K562 (cell line): ENCODE measurements at regions not wholly inside any gene's neighbourhood (a gene's known extent, or its start where the extent isn't known, plus 50 kb on each side); places are given as distances from the start of the nearest gene placed in this dataset.

Experiments
- ATAC-seq: fragments of 200-7000 bp; cut with Tn5 transposase; 3 replicates; pipeline ENCODE4 v1.9.1; 2020; ENCODE audit warnings: moderate library complexity
- BruUV-seq: library from RNA; stranded (reverse); fragments of 400-500 nt; replicated peaks from 2 replicates; lab custom pipeline; 2021; lab: Mats Ljungman, UMichigan
- CTCF ChIA-PET: fragments of 300-600 bp; formaldehyde crosslinking; extraction: SDS; loops from one replicate; lab custom pipeline; 2021; ENCODE audit warnings: low intra/inter-chr PET ratio; lab: Yijun Ruan, JAX
- POLR2A ChIA-PET: fragments of 300-600, 350-650 bp; sonication (Branson Sonifier 250); formaldehyde crosslinking; extraction: SDS; loops from one replicate; lab custom pipeline; 2021; ENCODE audit warnings: antibody characterized with exemption, inconsistent platforms; lab: Yijun Ruan, JAX
- DNase-seq, 4 experiments: peaks; one replicate each; pipeline versions ENCODE4 v3.0.0 to v3.0.0-alpha.2; 2011 to 2018; ENCODE audit warnings: low spot score in 3 of 4, mixed read lengths in 3 of 4; ENCODE audit errors: extremely low read depth in 1 of 4
- FAIRE-seq: peaks from 2 replicates; lab custom pipeline; 2011; peaks lifted over from hg19 to GRCh38; lab: Jason Lieb, UNC
- H2AFZ ChIP-seq: 2 replicates; pipeline ENCODE4 v1.6.0; 2011; ENCODE audit warnings: low read depth, low read length, control low read depth, inconsistent platforms
- H3K27ac ChIP-seq: fragments of 200-600 bp; 3 replicates; pipeline ENCODE4 v1.8.0; 2011; ENCODE audit warnings: low read depth, mild to moderate bottlenecking, control low read depth, inconsistent platforms, low read length, moderate library complexity, mixed read lengths; ENCODE audit errors: extremely low read depth
- H3K27me3 ChIP-seq, 2 experiments: fragments of 300-600 bp in 1 of 2; 2 replicates in 1 of 2; 3 replicates in 1 of 2; pipeline versions ENCODE4 v1.6.0 to v1.8.0; 2011; ENCODE audit warnings: inconsistent platforms in 2 of 2, low read length in 2 of 2, mild to moderate bottlenecking in 1 of 2, mixed read lengths in 1 of 2, moderate library complexity in 1 of 2; ENCODE audit not compliant: control insufficient read depth in 2 of 2, insufficient read depth in 2 of 2
- H3K36me3 ChIP-seq: fragments of 300-600 bp; 3 replicates; pipeline ENCODE4 v1.8.0; 2011; ENCODE audit warnings: mild to moderate bottlenecking, low read length, inconsistent platforms; ENCODE audit not compliant: control insufficient read depth, insufficient read depth
- H3K4me1 ChIP-seq, 2 experiments: fragments of 200-600 bp in 1 of 2; replicated peaks in 1 of 2; 2 replicates in 1 of 2; 3 replicates in 1 of 2; pipeline versions ENCODE4 v1.5.1 to v1.8.0; 2011; ENCODE audit warnings: inconsistent platforms in 2 of 2, low read length in 2 of 2, mild to moderate bottlenecking in 1 of 2, mixed read lengths in 1 of 2, moderate library complexity in 1 of 2; ENCODE audit not compliant: control insufficient read depth in 2 of 2, insufficient read depth in 2 of 2
- H3K4me2 ChIP-seq: 2 replicates; pipeline ENCODE4 v1.6.1; 2011; ENCODE audit warnings: low read length, control low read depth, inconsistent platforms, mixed read lengths; ENCODE audit not compliant: insufficient read depth
- H3K4me3 ChIP-seq: fragments of 200-600 bp; sonication (generic), shearing (Covaris generic); 2 replicates; pipeline ENCODE4 v1.5.1; 2016; ENCODE audit warnings: control low read depth, inconsistent platforms
- H3K79me2 ChIP-seq: fragments of 200-600 bp; 3 replicates; pipeline ENCODE4 v1.8.0; 2011; ENCODE audit warnings: low read length, inconsistent platforms; ENCODE audit not compliant: control insufficient read depth, insufficient read depth
- H3K9ac ChIP-seq, 2 experiments: 2 replicates each; pipeline versions ENCODE4 v1.6.0 to v1.6.1; 2011; ENCODE audit warnings: low read depth in 2 of 2, low read length in 2 of 2, control low read depth in 1 of 2, inconsistent platforms in 1 of 2, mild to moderate bottlenecking in 1 of 2, mixed read lengths in 1 of 2; ENCODE audit not compliant: insufficient read depth in 1 of 2
- H3K9me1 ChIP-seq: one replicate; pipeline ENCODE4 v1.6.0; 2011; ENCODE audit warnings: inconsistent platforms, mild to moderate bottlenecking, low read length, moderate library complexity; ENCODE audit not compliant: control insufficient read depth, insufficient read depth
- H3K9me3 ChIP-seq: replicated peaks from 2 replicates; pipeline ENCODE4 v1.5.1; 2011; ENCODE audit warnings: low read depth, low read length, inconsistent platforms; ENCODE audit not compliant: control insufficient read depth, insufficient read depth
- H4K20me1 ChIP-seq: replicated peaks from 2 replicates; pipeline ENCODE4 v1.6.1; 2011; ENCODE audit warnings: low read length, inconsistent platforms, mixed read lengths; ENCODE audit not compliant: control insufficient read depth, insufficient read depth
- ASH1L ChIP-seq: fragments of 450-650 bp; IDR thresholded peaks from 2 replicates; pipeline ENCODE4 v1.6.1; 2018; ENCODE audit warnings: borderline replicate concordance, mild to moderate bottlenecking, low read depth; ENCODE audit not compliant: partially characterized antibody
- ATF7 ChIP-seq: fragments of 450-650 bp; IDR thresholded peaks from 2 replicates; pipeline ENCODE4 v1.7.1; 2014; ENCODE audit warnings: mild to moderate bottlenecking, moderate library complexity
- EGR1 ChIP-seq: fragments of 450-650 bp; conservative IDR thresholded peaks from 2 replicates; pipeline ENCODE4 v1.6.1; 2017; ENCODE audit warnings: mild to moderate bottlenecking
- EP400 ChIP-seq: fragments of 450-650 bp; IDR thresholded peaks from 2 replicates; pipeline ENCODE4 v1.6.1; 2017; ENCODE audit warnings: antibody characterized with exemption, mild to moderate bottlenecking, moderate library complexity
- MNT ChIP-seq, 2 experiments: fragments of 450-650 bp; conservative IDR thresholded peaks; 2 replicates each; pipeline ENCODE4 v1.6.1; 2017; ENCODE audit warnings: mild to moderate bottlenecking in 2 of 2, moderate library complexity in 2 of 2
- SAP30 ChIP-seq: fragments of 200-600 bp; sonication (generic); IDR thresholded peaks from 2 replicates; pipeline ENCODE4 v1.6.1; 2012; ENCODE audit warnings: borderline replicate concordance, low read depth, mild to moderate bottlenecking, moderate library complexity, low read length, control low read depth, inconsistent platforms; ENCODE audit not compliant: insufficient read depth, poor library complexity, severe bottlenecking
- TAF1 ChIP-seq: IDR thresholded peaks from 2 replicates; pipeline ENCODE4 v1.6.1; 2011; ENCODE audit warnings: mild to moderate bottlenecking, low read length, moderate library complexity; ENCODE audit not compliant: insufficient read depth, control insufficient read depth, severe bottlenecking; ENCODE audit errors: extremely low read depth
- TSHZ1 ChIP-seq: fragments of 250-450 bp; sonication (Bioruptor Pico); IDR thresholded peaks from 2 replicates; pipeline ENCODE4 v1.4.0; 2020; ENCODE audit warnings: mild to moderate bottlenecking, moderate library complexity
- ZNF507 ChIP-seq: conservative IDR thresholded peaks from 2 replicates; pipeline ENCODE4 v1.6.1; 2017; ENCODE audit warnings: missing genetic modification characterization, missing compliant biosample characterization
- WGBS: fragments of 100-300 bp; shearing (Covaris generic); methylation state at CpG from one replicate; pipeline ENCODE4 v1.1.6; 2016; ENCODE audit warnings: low coverage, mixed read lengths; ENCODE audit not compliant: insufficient coverage; ENCODE audit errors: missing lambda C conversion rate; 5-methylcytosine and 5-hydroxymethylcytosine counted together
- in situ Hi-C: fragments of 300-500 bp; cut with MboI; formaldehyde crosslinking; loops from 4 replicates; pipeline ENCODE4 v1.15.0; 2018; ENCODE audit warnings: inconsistent platforms, mixed read lengths
- intact Hi-C: fragments of 100-400 bp; cut with micrococcal nuclease; formaldehyde crosslinking; loops from 2 replicates; pipeline ENCODE4 v1.14.2; 2022
- TF ChIP-seq, protein P1 (sequence below): IDR thresholded peaks from 2 replicates; pipeline ENCODE4 v1.6.1; 2016; ENCODE audit warnings: missing genetic modification characterization, missing compliant biosample characterization
- TF ChIP-seq, protein P2 (sequence below): fragments of 250-450 bp; sonication (Bioruptor Pico); IDR thresholded peaks from 2 replicates; pipeline ENCODE4 v1.4.0; 2020

DNA sequence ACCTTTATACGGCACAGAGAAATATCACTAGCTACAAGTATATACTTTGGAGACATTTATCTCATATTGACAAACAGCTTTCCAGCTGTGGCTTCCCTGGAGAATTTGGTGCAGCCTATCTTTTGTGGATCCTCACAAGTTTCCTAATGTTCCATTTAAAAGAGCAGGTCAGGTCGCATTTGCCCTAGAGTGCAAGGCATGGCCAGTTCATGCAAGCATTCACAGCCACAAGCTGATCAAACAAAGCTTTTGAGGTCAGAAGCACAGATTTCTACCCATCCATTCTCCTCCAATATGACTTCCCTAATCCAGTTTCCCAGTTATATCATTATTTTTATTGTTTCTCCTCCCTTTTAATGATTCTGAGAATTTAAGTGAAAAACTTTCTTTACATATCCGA lies 1008.4 kb upstream of the AGA start:
- CTCF ChIA-PET = no interaction called here
- POLR2A ChIA-PET = no interaction called here
- no peak overlapping the region for H3K4me2 ChIP-seq
- TF ChIP-seq SAP30 = no peak
- TF ChIP-seq, protein P1, sequence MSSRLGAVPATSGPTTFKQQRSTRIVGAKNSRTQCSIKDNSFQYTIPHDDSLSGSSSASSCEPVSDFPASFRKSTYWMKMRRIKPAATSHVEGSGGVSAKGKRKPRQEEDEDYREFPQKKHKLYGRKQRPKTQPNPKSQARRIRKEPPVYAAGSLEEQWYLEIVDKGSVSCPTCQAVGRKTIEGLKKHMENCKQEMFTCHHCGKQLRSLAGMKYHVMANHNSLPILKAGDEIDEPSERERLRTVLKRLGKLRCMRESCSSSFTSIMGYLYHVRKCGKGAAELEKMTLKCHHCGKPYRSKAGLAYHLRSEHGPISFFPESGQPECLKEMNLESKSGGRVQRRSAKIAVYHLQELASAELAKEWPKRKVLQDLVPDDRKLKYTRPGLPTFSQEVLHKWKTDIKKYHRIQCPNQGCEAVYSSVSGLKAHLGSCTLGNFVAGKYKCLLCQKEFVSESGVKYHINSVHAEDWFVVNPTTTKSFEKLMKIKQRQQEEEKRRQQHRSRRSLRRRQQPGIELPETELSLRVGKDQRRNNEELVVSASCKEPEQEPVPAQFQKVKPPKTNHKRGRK = no peak
- TF ChIP-seq EGR1 = no peak
- TF ChIP-seq ASH1L = no peak
- no peak for TF ChIP-seq ZNF507 (tag)
- no peak for TF ChIP-seq ATF7
- TF ChIP-seq, protein P2, sequence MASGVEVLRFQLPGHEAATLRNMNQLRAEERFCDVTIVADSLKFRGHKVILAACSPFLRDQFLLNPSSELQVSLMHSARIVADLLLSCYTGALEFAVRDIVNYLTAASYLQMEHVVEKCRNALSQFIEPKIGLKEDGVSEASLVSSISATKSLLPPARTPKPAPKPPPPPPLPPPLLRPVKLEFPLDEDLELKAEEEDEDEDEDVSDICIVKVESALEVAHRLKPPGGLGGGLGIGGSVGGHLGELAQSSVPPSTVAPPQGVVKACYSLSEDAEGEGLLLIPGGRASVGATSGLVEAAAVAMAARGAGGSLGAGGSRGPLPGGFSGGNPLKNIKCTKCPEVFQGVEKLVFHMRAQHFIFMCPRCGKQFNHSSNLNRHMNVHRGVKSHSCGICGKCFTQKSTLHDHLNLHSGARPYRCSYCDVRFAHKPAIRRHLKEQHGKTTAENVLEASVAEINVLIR (CRISPR knock-in tag) = no peak
- TF ChIP-seq MNT (conservative IDR thresholded peaks at IDR 0.05) = no peak
- TF ChIP-seq EP400 = no peak
- TF ChIP-seq TSHZ1 (CRISPR knock-in tag) = no peak
- no peak for TF ChIP-seq TAF1

More for the DNA sequence above, 1008.4 kb upstream of the AGA start:
- intact Hi-C loops (no loop called here), in situ Hi-C loops (no loop called here)
- no peak overlapping the region for H3K9ac ChIP-seq
- H3K4me3 ChIP-seq = no peak overlapping the region
- no peaks in the 10 kb centered on the region for H3K4me1 ChIP-seq
- no peaks in the 10 kb centered on the region; the same call in 1 of the 2 replicates for H3K9me3 ChIP-seq
- no peaks in the 10 kb centered on the region for H3K9me1 ChIP-seq
- BruUV-seq = no TSS peak
- no peaks in the 10 kb centered on the region for H3K27me3 ChIP-seq
- H2AFZ ChIP-seq = no peak overlapping the region
- H3K79me2 ChIP-seq = no peaks in the 10 kb centered on the region
- H3K27ac ChIP-seq = no peak overlapping the region
- DNase-seq (no peak), FAIRE-seq (no peak), ATAC-seq (no peak)
- H3K36me3 ChIP-seq = no peaks in the 10 kb centered on the region
- WGBS = 3% methylated on average over 3 of the region's 3 CpGs
- no peaks in the 10 kb centered on the region for H4K20me1 ChIP-seq
